ENCODE measurements at regions not wholly inside any gene's neighbourhood (a gene's known extent, or its start where the extent isn't known, plus 50 kb on each side); places are given as distances from the start of the nearest gene placed in this dataset.

- no peak for TF ChIP-seq CTCF (conservative IDR thresholded peaks at IDR 0.05)
- H3K27ac ChIP-seq = peak overlapping the region; percentile 92
Measured at GRCh38 chr10:3850999-3851937, 66.3 kb upstream of the KLF6 start.

GRCh38 chr10:3848775-3849635, 64.0 kb upstream of the KLF6 start:
- H3K27ac ChIP-seq = no peak overlapping the region
- TF ChIP-seq CTCF (conservative IDR thresholded peaks at IDR 0.05) = no peak

- no peak for TF ChIP-seq CTCF (conservative IDR thresholded peaks at IDR 0.05)
- H3K27ac ChIP-seq = no peak overlapping the region
Measured at GRCh38 chr10:3848005-3848774, 63.2 kb upstream of the KLF6 start.

GRCh38 chr10:3846736-3847135, 61.7 kb upstream of the KLF6 start:
- H3K27ac ChIP-seq = no peak overlapping the region
- TF ChIP-seq CTCF (conservative IDR thresholded peaks at IDR 0.05) = no peak

- H3K27ac ChIP-seq = no peak overlapping the region
- no peak for TF ChIP-seq CTCF (conservative IDR thresholded peaks at IDR 0.05)
Measured at GRCh38 chr10:3844491-3845025, 59.5 kb upstream of the KLF6 start.

- H3K27ac ChIP-seq = no peak overlapping the region
- TF ChIP-seq CTCF (conservative IDR thresholded peaks at IDR 0.05) = no peak
Measured at GRCh38 chr10:3838460-3839437, 53.7 kb upstream of the KLF6 start.

All from VCaP (cell line).